GM18861 (cell line): ENCODE measurements at regions not wholly inside any gene's neighbourhood (a gene's known extent, or its start where the extent isn't known, plus 50 kb on each side); places are given as distances from the start of the nearest gene placed in this dataset.
"Not testable (repeated sequence)": the region's sequence is repeated elsewhere in the genome, so short reads cannot be mapped to it uniquely, and the experiment has no call there.

Experiments
- ATAC-seq: cut with Tn5 transposase; IDR thresholded peaks from one replicate; pipeline ENCODE4 v1.9.1; 2021; ENCODE audit not compliant: unreplicated experiment

- ATAC-seq, result no peak
Observed at GRCh38 chr6:834190-834589, 141.3 kb upstream of the EXOC2 start.

- not testable (repeated sequence) for ATAC-seq
Observed at GRCh38 chr6:832804-833203, 139.9 kb upstream of the EXOC2 start.

GRCh38 chr6:830667-831327 is 137.9 kb upstream of the EXOC2 start:
- ATAC-seq, result no peak

- ATAC-seq, result no peak
Observed at GRCh38 chr6:829656-830055, 136.7 kb upstream of the EXOC2 start.

GRCh38 chr6:827431-827830 is 134.5 kb upstream of the EXOC2 start:
- no peak for ATAC-seq

- no peak for ATAC-seq
Observed at GRCh38 chr6:819122-819521, 126.2 kb upstream of the EXOC2 start.

GRCh38 chr6:818196-818595 is 125.3 kb upstream of the EXOC2 start:
- no peak for ATAC-seq

GRCh38 chr6:816510-817084 is 123.7 kb upstream of the EXOC2 start:
- no peak for ATAC-seq

- no peak for ATAC-seq
Observed at GRCh38 chr6:815348-815738, 122.4 kb upstream of the EXOC2 start.

GRCh38 chr6:814378-815347 is 121.7 kb upstream of the EXOC2 start:
- no peak for ATAC-seq

GRCh38 chr6:811831-812230 is 118.9 kb upstream of the EXOC2 start:
- no peak for ATAC-seq

- ATAC-seq, result no peak
Observed at GRCh38 chr6:811191-811590, 118.3 kb upstream of the EXOC2 start.

- ATAC-seq, result no peak
Observed at GRCh38 chr6:804771-805170, 111.8 kb upstream of the EXOC2 start.

- ATAC-seq, result no peak
Observed at GRCh38 chr6:804317-804716, 111.4 kb upstream of the EXOC2 start.

GRCh38 chr6:803191-803977 is 110.4 kb upstream of the EXOC2 start:
- ATAC-seq, result no peak

GRCh38 chr6:802701-803100 is 109.8 kb upstream of the EXOC2 start:
- no peak for ATAC-seq

GRCh38 chr6:802223-802622 is 109.3 kb upstream of the EXOC2 start:
- ATAC-seq, result not testable (repeated sequence)

GRCh38 chr6:799769-800168 is 106.8 kb upstream of the EXOC2 start:
- no peak for ATAC-seq

- ATAC-seq, result no peak
Observed at GRCh38 chr6:797479-798077, 104.6 kb upstream of the EXOC2 start.

- ATAC-seq, result no peak
Observed at GRCh38 chr6:795046-795685, 102.2 kb upstream of the EXOC2 start.
